HCT116 (cell line): ENCODE measurements at regions not wholly inside any gene's neighbourhood (a gene's known extent, or its start where the extent isn't known, plus 50 kb on each side); places are given as distances from the start of the nearest gene placed in this dataset.

ENCODE experiments used
- ATAC-seq: fragments of 200-7000 bp; cut with Tn5 transposase; 2 replicates; pipeline ENCODE4 v1.9.1; 2020; ENCODE audit warnings: mild to moderate bottlenecking, moderate library complexity
- BruUV-seq: library from RNA; stranded (reverse); fragments of 400-500 nt; replicated peaks from 2 replicates; lab custom pipeline; 2021; lab: Mats Ljungman, UMichigan
- CTCF ChIA-PET: fragments of 300-600 bp; sonication (Branson Sonifier 250); formaldehyde crosslinking; loops from one replicate; lab custom pipeline; 2021; ENCODE audit warnings: antibody characterized with exemption; lab: Charles Lee
- POLR2A ChIA-PET: fragments of 300-600, 350-600 bp; sonication (Branson Sonifier 250); formaldehyde crosslinking; loops from one replicate; lab custom pipeline; 2021; ENCODE audit warnings: antibody characterized with exemption; lab: Charles Lee
- RAD21 ChIA-PET, 2 experiments: fragments of 300-600 bp; sonication (Branson Sonifier 250); formaldehyde crosslinking; loops; one replicate each; lab custom pipeline; 2023; ENCODE audit warnings: low total read pairs in 2 of 2; ENCODE audit not compliant: uncharacterized antibody in 2 of 2, unreplicated experiment in 2 of 2, low non-redundant PET in 1 of 2; lab: Charles Lee
- DNase-seq: peaks from one replicate; pipeline ENCODE4 v3.0.0-alpha.2; 2010; ENCODE audit warnings: low read depth, low spot score
- H2AFZ ChIP-seq: fragments of 200-600 bp; shearing (Covaris generic), sonication (generic); 2 replicates; pipeline ENCODE4 v1.6.1; 2017; ENCODE audit warnings: low read depth, mixed run types, mixed read lengths, antibody characterized with exemption, low read length; ENCODE audit not compliant: poor library complexity, severe bottlenecking
- H3K27ac ChIP-seq: 2 replicates; pipeline ENCODE4 v1.5.1; 2012; ENCODE audit warnings: low read depth, low read length
- H3K27me3 ChIP-seq: fragments of 200-600 bp; sonication (generic); 2 replicates; pipeline ENCODE4 v1.6.1; 2016; ENCODE audit warnings: mixed run types, low read length, mixed read lengths; ENCODE audit not compliant: insufficient read depth
- H3K36me3 ChIP-seq, 2 experiments: fragments of 200-500 bp in 1 of 2; fragments of 200-600 bp in 1 of 2; sonication (Bioruptor generic) in 1 of 2; sonication (generic) in 1 of 2; 2 replicates each; pipeline versions ENCODE4 v1.5.1 to v1.6.1; 2014 to 2016; ENCODE audit warnings: low read length in 2 of 2, inconsistent platforms in 1 of 2, mixed read lengths in 1 of 2, mixed run types in 1 of 2; ENCODE audit not compliant: insufficient read depth in 2 of 2, control insufficient read depth in 1 of 2
- H3K4me1 ChIP-seq, 2 experiments: fragments of 200-600 bp in 1 of 2; sonication (generic) in 1 of 2; 2 replicates each; pipeline versions ENCODE4 v1.5.1 to v1.6.1; 2012 to 2017; ENCODE audit warnings: low read length in 2 of 2, inconsistent platforms in 1 of 2, mild to moderate bottlenecking in 1 of 2, mixed read lengths in 1 of 2, mixed run types in 1 of 2, moderate library complexity in 1 of 2; ENCODE audit not compliant: insufficient read depth in 2 of 2, control insufficient read depth in 1 of 2
- H3K4me2 ChIP-seq: fragments of 200-600 bp; sonication (generic); 2 replicates; pipeline ENCODE4 v1.6.1; 2017; ENCODE audit warnings: mixed run types, low read length, mixed read lengths
- H3K4me3 ChIP-seq, 2 experiments: fragments of 200-600 bp in 1 of 2; sonication (generic) in 1 of 2; replicated peaks in 1 of 2; 2 replicates each; pipeline ENCODE4 v1.5.1; 2011 to 2016; ENCODE audit warnings: low read length in 2 of 2, control low read depth in 1 of 2, low read depth in 1 of 2, mild to moderate bottlenecking in 1 of 2, mixed read lengths in 1 of 2, mixed run types in 1 of 2
- H3K79me2 ChIP-seq: fragments of 200-600 bp; sonication (generic); 2 replicates; pipeline ENCODE4 v1.6.1; 2017; ENCODE audit warnings: mild to moderate bottlenecking, mixed run types, low read length, moderate library complexity, mixed read lengths; ENCODE audit not compliant: insufficient read depth
- H3K9ac ChIP-seq: fragments of 200-600 bp; sonication (generic); 2 replicates; pipeline ENCODE4 v1.6.1; 2016; ENCODE audit warnings: low read length, mixed read lengths
- H3K9me2 ChIP-seq: fragments of 200-600 bp; sonication (generic), shearing (Covaris generic); 2 replicates; pipeline ENCODE4 v1.6.1; 2017; ENCODE audit warnings: mixed run types, mild to moderate bottlenecking, moderate library complexity; ENCODE audit not compliant: insufficient read depth
- H3K9me3 ChIP-seq, 2 experiments: fragments of 200-500 bp in 1 of 2; fragments of 200-600 bp in 1 of 2; sonication (Bioruptor generic) in 1 of 2; sonication (generic) in 1 of 2; 2 replicates each; pipeline ENCODE4 v1.6.1; 2014 to 2017; ENCODE audit warnings: low read length in 2 of 2, mixed read lengths in 2 of 2, inconsistent platforms in 1 of 2, low read depth in 1 of 2, mild to moderate bottlenecking in 1 of 2, mixed run types in 1 of 2, moderate library complexity in 1 of 2; ENCODE audit not compliant: control insufficient read depth in 1 of 2, insufficient read depth in 1 of 2
- H4K20me1 ChIP-seq: fragments of 200-600 bp; sonication (generic), shearing (Covaris generic); 2 replicates; pipeline ENCODE4 v1.6.1; 2017; ENCODE audit warnings: mixed run types, mild to moderate bottlenecking, moderate library complexity; ENCODE audit not compliant: insufficient read depth
- ATF3 ChIP-seq: IDR thresholded peaks from 2 replicates; pipeline ENCODE4 v1.6.1; 2012
- CBX3 ChIP-seq: IDR thresholded peaks from 2 replicates; pipeline ENCODE4 v1.6.1; 2012; ENCODE audit warnings: low read depth
- CEBPB ChIP-seq: IDR thresholded peaks from 2 replicates; pipeline ENCODE4 v1.6.1; 2012; ENCODE audit warnings: low read depth
- CTCF ChIP-seq, 3 experiments: fragments of 200-600 bp in 1 of 3; sonication (generic) in 1 of 3; IDR thresholded peaks in 2 of 3; conservative IDR thresholded peaks in 1 of 3; 2 replicates each; pipeline ENCODE4 v1.5.1; 2012 to 2017; ENCODE audit warnings: low read depth in 2 of 3, low read length in 2 of 3, antibody characterized with exemption in 1 of 3, borderline replicate concordance in 1 of 3, control low read depth in 1 of 3, mild to moderate bottlenecking in 1 of 3, mixed read lengths in 1 of 3, mixed run types in 1 of 3, moderate library complexity in 1 of 3; ENCODE audit not compliant: insufficient read depth in 1 of 3
- EGR1 ChIP-seq: IDR thresholded peaks from 2 replicates; pipeline ENCODE4 v1.6.1; 2012; ENCODE audit warnings: low read depth
- ELF1 ChIP-seq: IDR thresholded peaks from 2 replicates; pipeline ENCODE4 v1.6.1; 2012; ENCODE audit warnings: low read depth, borderline replicate concordance
- EZH2phosphoT487 ChIP-seq: fragments of 200-600 bp; IDR thresholded peaks from 2 replicates; pipeline ENCODE4 v1.6.1; 2018; ENCODE audit warnings: antibody characterized with exemption, borderline replicate concordance
- FOSL1 ChIP-seq: IDR thresholded peaks from 2 replicates; pipeline ENCODE4 v1.6.1; 2012; ENCODE audit warnings: low read depth
- JUND ChIP-seq: IDR thresholded peaks from 2 replicates; pipeline ENCODE4 v1.6.1; 2012
- POLR2A ChIP-seq: IDR thresholded peaks from 2 replicates; pipeline ENCODE4 v1.7.0; 2011; ENCODE audit warnings: borderline replicate concordance; ENCODE audit not compliant: insufficient read depth, insufficient read length; ENCODE audit errors: extremely low read depth
- POLR2AphosphoS5 ChIP-seq: IDR thresholded peaks from 2 replicates; pipeline ENCODE4 v1.6.1; 2011; ENCODE audit warnings: mild to moderate bottlenecking, low read depth, low read length, moderate library complexity
- SRF ChIP-seq: IDR thresholded peaks from 2 replicates; pipeline ENCODE4 v1.6.1; 2012; ENCODE audit warnings: low read depth
- ZBTB33 ChIP-seq: IDR thresholded peaks from 2 replicates; pipeline ENCODE4 v1.6.1; 2011; ENCODE audit warnings: mild to moderate bottlenecking, low read length, moderate library complexity; ENCODE audit not compliant: insufficient replicate concordance; ENCODE audit errors: extremely low read depth
- ZFX ChIP-seq: fragments of 450-650 bp; IDR thresholded peaks from 2 replicates; pipeline ENCODE4 v1.6.1; 2017
- ZNF274 ChIP-seq: fragments of 200-500 bp; sonication (Bioruptor generic); IDR thresholded peaks from 2 replicates; pipeline ENCODE4 v1.6.1; 2014; ENCODE audit warnings: mild to moderate bottlenecking, low read depth, low read length, inconsistent platforms
- intact Hi-C: fragments of 100-400 bp; cut with micrococcal nuclease; formaldehyde crosslinking; loops from 2 replicates; pipeline ENCODE4 v1.10.0; 2022

GRCh38 chr15:77721963-77722362 is 89.3 kb upstream of the LINGO1 start:
- Histone ChIP-seq H3K9me2 (no peaks in the 10 kb centered on the region), H3K27me3 (no peaks in the 10 kb centered on the region), H4K20me1 (no peaks in the 10 kb centered on the region), H3K4me1 (0 out of 4 replicates have a peak, but pooled peaks cover 0 to 2% of the 10 kb centered on the region in 2 experiments), H3K4me3 (no peak overlapping the region), H3K79me2 (no peaks in the 10 kb centered on the region), H3K9ac (no peak overlapping the region), H2AFZ (no peak overlapping the region), H3K4me2 (no peak overlapping the region), H3K36me3 (no peaks in the 10 kb centered on the region), H3K27ac (no peak overlapping the region), H3K9me3 (no peaks in the 10 kb centered on the region)
- intact Hi-C loops, result no loop called here
- no peak for TF ChIP-seq POLR2A
- no peak for TF ChIP-seq EZH2phosphoT487
- TF ChIP-seq SRF, result no peak
- no peak for TF ChIP-seq EGR1
- no peak for TF ChIP-seq ZFX
- no peak for TF ChIP-seq CTCF (IDR thresholded peaks at IDR 0.05 in 2 of 3, conservative IDR thresholded peaks at IDR 0.05 in 1 of 3; ENCODE audit: borderline replicate concordance in 1 of 3, insufficient read depth in 1 of 3, low read depth in 2 of 3, low read length in 2 of 3)
- no peak for TF ChIP-seq CBX3
- no peak for TF ChIP-seq POLR2AphosphoS5
- no peak for TF ChIP-seq FOSL1
- TF ChIP-seq CEBPB, result no peak
- TF ChIP-seq ATF3, result no peak
- TF ChIP-seq ZBTB33, result no peak
- no peak for TF ChIP-seq ZNF274
- no peak for TF ChIP-seq JUND
- no peak for TF ChIP-seq ELF1
- CTCF ChIA-PET, result no interaction called here
- BruUV-seq, result no TSS peak
- POLR2A ChIA-PET, result no interaction called here
- no peak for ATAC-seq
- RAD21 ChIA-PET, result no interaction called here
- no peak for DNase-seq
